HUES6 (cell line): ENCODE measurements at regions not wholly inside any gene's neighbourhood (a gene's known extent, or its start where the extent isn't known, plus 50 kb on each side); places are given as distances from the start of the nearest gene placed in this dataset.

ENCODE experiments used
- H3K27ac ChIP-seq: 2 replicates; pipeline ENCODE4 v1.7.0; 2013; ENCODE audit warnings: low read depth, mild to moderate bottlenecking, low read length, inconsistent platforms
- H3K27me3 ChIP-seq: 2 replicates; pipeline ENCODE4 v1.6.1; 2013; ENCODE audit warnings: low read length; ENCODE audit not compliant: control insufficient read depth, insufficient read depth
- H3K36me3 ChIP-seq: 2 replicates; pipeline ENCODE4 v1.6.1; 2013; ENCODE audit warnings: low read length; ENCODE audit not compliant: control insufficient read depth, insufficient read depth
- H3K4me1 ChIP-seq: 2 replicates; pipeline ENCODE4 v1.6.1; 2013; ENCODE audit warnings: low read length; ENCODE audit not compliant: control insufficient read depth, insufficient read depth
- H3K4me3 ChIP-seq: 2 replicates; pipeline ENCODE4 v1.5.1; 2013; ENCODE audit warnings: low read depth, low read length
- H3K9ac ChIP-seq: one replicate; pipeline ENCODE4 v1.6.1; 2013; ENCODE audit warnings: mild to moderate bottlenecking, low read length
- H3K9me3 ChIP-seq: 2 replicates; pipeline ENCODE4 v1.6.1; 2013; ENCODE audit warnings: low read depth, low read length; ENCODE audit not compliant: control insufficient read depth, insufficient read depth

DNA sequence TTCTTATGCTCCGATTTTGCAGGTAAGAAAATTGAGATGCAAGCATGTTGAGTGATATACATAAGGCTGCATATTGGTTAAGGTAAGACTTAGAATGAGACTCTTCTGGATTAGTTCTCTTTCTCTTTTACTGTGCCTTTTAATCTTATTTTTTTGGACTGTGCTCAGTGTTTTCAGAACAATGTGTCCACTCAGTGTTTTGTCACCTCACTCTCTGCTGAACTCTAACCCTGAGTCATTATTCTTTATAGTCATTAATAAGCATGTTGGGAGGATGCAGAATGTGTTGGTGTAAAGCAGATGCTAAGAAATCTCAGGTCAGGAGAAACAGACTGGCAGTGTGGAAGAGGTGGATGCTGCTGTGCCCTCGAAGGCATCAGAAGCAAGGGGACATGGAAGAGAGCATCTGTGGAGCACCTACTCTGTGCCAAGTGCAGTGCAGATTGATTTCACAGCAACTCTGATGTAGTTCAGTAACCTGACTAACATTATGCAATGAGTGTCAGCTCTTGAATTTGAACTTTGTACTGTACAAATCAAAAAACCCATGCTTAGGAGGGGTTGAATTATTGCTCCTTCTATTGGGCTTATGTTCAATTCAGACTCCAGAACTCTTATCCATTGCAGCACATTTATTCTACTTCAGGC, 80.7 kb upstream of the LARGE1 start:
- Histone ChIP-seq H3K36me3 (no peaks in the 10 kb centered on the region), H3K9ac (no peak overlapping the region), H3K4me1 (no peaks in the 10 kb centered on the region), H3K9me3 (peaks cover 57% of the 10 kb centered on the region), H3K27me3 (no peaks in the 10 kb centered on the region), H3K27ac (no peak overlapping the region), H3K4me3 (no peak overlapping the region)

GRCh38 chr22:34001701-34002466, 81.6 kb upstream of the LARGE1 start:
- no peaks in the 10 kb centered on the region for H3K36me3 ChIP-seq
- H3K27me3 ChIP-seq: no peaks in the 10 kb centered on the region
- H3K4me1 ChIP-seq: no peaks in the 10 kb centered on the region
- peaks cover 63% of the 10 kb centered on the region for H3K9me3 ChIP-seq
- H3K4me3 ChIP-seq: no peak overlapping the region
- H3K9ac ChIP-seq: no peak overlapping the region
- no peak overlapping the region for H3K27ac ChIP-seq

GRCh38 chr22:34004058-34004457, 83.8 kb upstream of the LARGE1 start:
- H3K4me3 ChIP-seq: no peak overlapping the region
- H3K4me1 ChIP-seq: no peaks in the 10 kb centered on the region
- peaks cover 69% of the 10 kb centered on the region for H3K9me3 ChIP-seq
- H3K9ac ChIP-seq: no peak overlapping the region
- H3K27ac ChIP-seq: no peak overlapping the region
- H3K36me3 ChIP-seq: no peaks in the 10 kb centered on the region
- no peaks in the 10 kb centered on the region for H3K27me3 ChIP-seq

DNA sequence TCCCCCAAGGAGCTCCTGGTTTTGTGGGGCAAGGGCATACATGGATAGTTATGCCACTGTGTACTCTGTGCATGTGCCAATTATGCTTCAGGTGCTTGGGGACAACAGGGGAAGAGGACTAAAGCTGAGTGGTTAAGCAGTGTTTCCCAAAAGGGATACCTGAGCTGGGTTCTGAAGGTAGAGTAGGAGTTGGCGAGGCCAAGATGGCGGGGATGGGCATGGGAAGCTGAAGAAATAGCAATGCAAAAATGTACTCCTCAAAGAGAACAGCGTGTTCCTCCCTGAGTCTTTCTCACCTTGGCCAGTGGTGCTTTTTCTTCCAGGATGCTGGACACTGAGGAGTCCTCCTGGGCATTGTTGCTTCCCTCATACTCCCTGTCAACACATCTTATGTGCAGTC, 90.0 kb upstream of the LARGE1 start:
- Histone ChIP-seq H3K9me3 (peaks cover 28% of the 10 kb centered on the region), H3K27me3 (no peaks in the 10 kb centered on the region), H3K9ac (no peak overlapping the region), H3K27ac (no peak overlapping the region), H3K4me1 (no peaks in the 10 kb centered on the region), H3K4me3 (no peak overlapping the region), H3K36me3 (no peaks in the 10 kb centered on the region)

GRCh38 chr22:34015642-34016041, 95.4 kb upstream of the LARGE1 start:
- H3K9me3 ChIP-seq: peaks cover 3% of the 10 kb centered on the region; the same call in 1 of the 2 replicates
- no peaks in the 10 kb centered on the region for H3K4me1 ChIP-seq
- no peak overlapping the region for H3K9ac ChIP-seq
- H3K36me3 ChIP-seq: no peaks in the 10 kb centered on the region
- no peaks in the 10 kb centered on the region for H3K27me3 ChIP-seq
- H3K4me3 ChIP-seq: no peak overlapping the region
- H3K27ac ChIP-seq: no peak overlapping the region

DNA sequence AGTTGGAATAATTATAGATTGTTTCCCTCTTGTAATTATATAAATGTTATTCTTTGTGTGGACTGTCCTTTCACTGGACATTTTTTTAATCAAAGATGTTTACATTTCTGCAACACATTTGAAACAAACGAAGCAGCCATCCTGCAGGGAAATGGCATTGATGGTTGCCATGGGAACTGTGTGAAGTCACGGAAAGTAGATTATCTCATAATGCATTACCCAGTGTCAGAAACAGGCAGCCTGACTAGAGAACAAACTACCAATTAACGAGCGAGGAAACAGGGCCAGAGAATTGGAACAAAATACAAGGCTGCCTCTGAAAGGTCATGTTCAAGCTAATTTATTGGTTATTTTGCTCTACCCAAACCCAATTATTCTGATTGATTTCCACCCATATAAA, 96.9 kb upstream of the LARGE1 start:
- Histone ChIP-seq H3K9me3 (peaks cover 3% of the 10 kb centered on the region; the same call in 1 of the 2 replicates), H3K36me3 (no peaks in the 10 kb centered on the region), H3K27me3 (no peaks in the 10 kb centered on the region; the same call in 1 of the 2 replicates), H3K4me1 (no peaks in the 10 kb centered on the region), H3K27ac (no peak overlapping the region), H3K4me3 (no peak overlapping the region), H3K9ac (no peak overlapping the region)

DNA sequence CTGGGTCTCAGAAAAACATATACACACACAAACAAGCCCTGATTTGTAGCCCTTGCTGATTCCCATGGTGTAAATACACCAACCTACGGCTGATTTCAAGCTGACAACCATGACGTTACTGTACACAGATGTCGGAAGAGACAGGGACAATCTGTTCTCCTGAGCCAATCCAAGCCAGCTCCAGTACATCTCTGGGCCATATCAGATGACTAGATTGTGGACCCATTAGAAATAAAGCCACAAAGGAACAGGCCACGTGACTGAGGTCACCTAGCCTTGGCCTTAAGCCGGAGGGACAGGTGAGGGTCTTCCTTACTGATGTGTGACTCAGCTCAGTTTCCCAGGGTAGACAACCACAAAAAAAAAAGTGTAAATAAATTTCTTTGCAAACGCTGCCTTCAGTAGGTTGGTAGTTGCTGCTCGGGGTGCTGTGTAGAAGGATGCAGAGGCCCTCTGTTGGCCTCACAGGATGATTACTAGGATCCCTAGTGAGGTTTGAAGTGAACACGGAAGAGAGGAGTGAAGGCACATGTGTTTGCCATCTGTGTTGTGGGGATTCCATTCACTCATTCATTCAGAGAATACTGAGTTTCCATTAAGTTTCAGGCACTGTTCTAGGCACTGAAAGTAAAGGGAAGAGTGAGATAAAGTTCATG, 99.0 kb upstream of the LARGE1 start:
- Histone ChIP-seq H3K4me1 (no peaks in the 10 kb centered on the region), H3K9ac (no peak overlapping the region), H3K27me3 (peaks cover 4% of the 10 kb centered on the region; the same call in 1 of the 2 replicates), H3K36me3 (no peaks in the 10 kb centered on the region), H3K9me3 (peaks cover 3% of the 10 kb centered on the region; the same call in 1 of the 2 replicates), H3K4me3 (no peak overlapping the region), H3K27ac (no peak overlapping the region)

- no peak overlapping the region for H3K4me3 ChIP-seq
- no peaks in the 10 kb centered on the region for H3K9me3 ChIP-seq
- H3K27me3 ChIP-seq: peaks cover 11% of the 10 kb centered on the region; the same call in 1 of the 2 replicates
- H3K36me3 ChIP-seq: no peaks in the 10 kb centered on the region
- H3K4me1 ChIP-seq: no peaks in the 10 kb centered on the region
- H3K27ac ChIP-seq: no peak overlapping the region
- no peak overlapping the region for H3K9ac ChIP-seq
Measured at GRCh38 chr22:34035209-34035608, 114.9 kb upstream of the LARGE1 start.

- no peak overlapping the region for H3K27ac ChIP-seq
- H3K9ac ChIP-seq: no peak overlapping the region
- peaks cover 12% of the 10 kb centered on the region; the same call in 1 of the 2 replicates for H3K27me3 ChIP-seq
- no peaks in the 10 kb centered on the region for H3K9me3 ChIP-seq
- no peaks in the 10 kb centered on the region for H3K4me1 ChIP-seq
- H3K36me3 ChIP-seq: no peaks in the 10 kb centered on the region
- H3K4me3 ChIP-seq: no peak overlapping the region
Measured at GRCh38 chr22:34036931-34037330, 116.7 kb upstream of the LARGE1 start.

DNA sequence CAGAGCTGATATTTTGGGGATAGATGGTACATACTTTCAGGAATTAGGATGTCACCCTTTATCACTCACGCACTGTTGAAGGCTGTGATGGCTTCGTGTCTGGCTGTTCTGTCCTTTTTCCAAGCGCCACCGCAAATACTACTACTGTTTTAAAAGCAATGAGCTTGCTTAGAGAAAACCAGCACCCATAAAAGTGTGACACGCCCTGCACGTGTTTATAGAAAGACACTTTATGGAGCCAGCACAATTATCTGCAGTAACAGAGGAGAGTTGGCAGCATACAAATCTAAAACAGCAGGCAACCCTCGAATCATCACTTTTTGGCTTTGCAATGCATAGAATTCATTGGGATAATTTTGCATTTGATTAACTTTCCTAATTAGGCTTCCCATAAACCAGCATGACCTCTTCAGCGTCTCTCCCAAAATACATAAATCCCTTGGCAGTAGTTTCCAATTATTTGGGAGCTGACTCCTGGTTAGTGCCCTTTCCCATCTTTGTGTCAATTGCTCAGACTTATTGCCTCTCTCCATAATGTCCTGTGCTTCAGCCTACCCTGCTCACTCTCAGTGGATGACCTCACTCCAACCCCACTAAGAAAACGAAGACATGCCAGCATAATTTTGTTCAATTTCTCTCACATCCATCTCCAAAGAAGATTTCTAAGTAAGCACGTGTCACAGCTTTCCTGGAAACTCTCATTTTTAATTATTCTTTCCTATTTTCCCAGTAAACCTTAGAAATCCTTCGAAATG, 118.7 kb upstream of the LARGE1 start:
- Histone ChIP-seq H3K4me1 (no peaks in the 10 kb centered on the region), H3K36me3 (no peaks in the 10 kb centered on the region), H3K4me3 (no peak overlapping the region), H3K9ac (no peak overlapping the region), H3K9me3 (no peaks in the 10 kb centered on the region), H3K27ac (no peak overlapping the region), H3K27me3 (peaks cover 15% of the 10 kb centered on the region; the same call in 1 of the 2 replicates)
